Stimulated activated CD4-positive, alpha-beta T cell treated with anti-CD3 and anti-CD28 coated beads, Interleukin-15, amount 100 ng/mL, for 48 hours (primary cell): ENCODE measurements at regions not wholly inside any gene's neighbourhood (a gene's known extent, or its start where the extent isn't known, plus 50 kb on each side); places are given as distances from the start of the nearest gene placed in this dataset.

Experiments
- DNase-seq, 2 donors: peaks; one replicate each; pipeline ENCODE4 v3.0.0-alpha.2; 2020; ENCODE audit warnings: low read depth in 2 of 2

DNA sequence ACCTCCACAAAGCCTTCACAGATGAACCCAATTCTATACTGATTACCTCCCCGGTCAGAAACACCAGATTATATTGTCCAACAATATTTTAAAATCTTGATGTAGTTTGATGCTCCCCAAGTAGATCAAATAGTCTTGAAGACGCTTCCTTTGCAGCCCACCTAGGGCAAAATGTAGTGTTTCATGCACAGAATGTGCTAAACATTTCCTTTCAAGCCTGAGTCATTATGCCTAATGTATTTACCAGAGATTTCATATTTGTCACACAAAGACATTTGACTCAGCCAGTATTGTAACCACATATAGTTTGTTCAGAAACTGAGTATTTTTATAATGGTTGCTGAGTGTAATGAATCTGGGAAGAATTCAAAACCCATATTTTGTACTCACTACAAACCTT, 1396.8 kb downstream of the LRRC4C start:
- DNase-seq = no peak

DNA sequence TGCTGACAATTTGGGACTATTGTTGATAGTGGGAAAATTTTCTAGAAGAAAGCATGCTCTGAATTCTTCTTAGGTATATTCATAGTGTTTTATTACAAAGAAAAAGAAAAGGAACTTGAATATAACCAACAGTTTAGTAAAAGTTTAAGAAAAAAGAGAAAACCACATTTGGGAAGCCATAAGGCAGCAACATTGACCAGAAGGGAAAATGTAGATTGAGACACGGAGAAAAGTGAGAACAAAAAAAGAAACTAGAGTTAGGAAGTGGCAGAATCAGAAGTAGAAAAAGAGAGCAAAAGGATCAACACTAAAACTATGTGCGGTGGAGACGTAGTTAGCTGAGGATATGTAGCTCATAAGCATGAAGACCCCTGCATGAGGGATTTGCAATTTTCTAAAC, 1398.2 kb downstream of the LRRC4C start:
- no peak for DNase-seq

DNA sequence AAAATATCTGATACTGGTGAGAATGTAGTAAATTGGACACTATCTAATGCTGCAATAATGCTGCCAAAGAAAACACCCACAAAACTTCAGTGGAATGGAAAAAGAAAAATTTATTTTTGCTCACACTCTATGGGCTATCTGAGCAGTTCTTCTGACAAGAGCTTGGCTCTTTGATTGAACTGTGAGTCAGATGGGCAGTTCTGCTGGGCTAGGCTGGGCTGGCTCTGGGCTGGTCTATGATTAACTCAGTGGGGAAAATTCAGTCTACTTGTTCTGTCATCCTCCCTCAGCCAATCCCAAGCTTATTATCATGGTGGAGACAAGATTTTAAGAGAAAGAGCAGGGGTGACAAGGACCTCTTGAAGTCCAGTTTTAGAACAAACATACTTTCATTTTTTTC, 1404.8 kb downstream of the LRRC4C start:
- no peak for DNase-seq

DNA sequence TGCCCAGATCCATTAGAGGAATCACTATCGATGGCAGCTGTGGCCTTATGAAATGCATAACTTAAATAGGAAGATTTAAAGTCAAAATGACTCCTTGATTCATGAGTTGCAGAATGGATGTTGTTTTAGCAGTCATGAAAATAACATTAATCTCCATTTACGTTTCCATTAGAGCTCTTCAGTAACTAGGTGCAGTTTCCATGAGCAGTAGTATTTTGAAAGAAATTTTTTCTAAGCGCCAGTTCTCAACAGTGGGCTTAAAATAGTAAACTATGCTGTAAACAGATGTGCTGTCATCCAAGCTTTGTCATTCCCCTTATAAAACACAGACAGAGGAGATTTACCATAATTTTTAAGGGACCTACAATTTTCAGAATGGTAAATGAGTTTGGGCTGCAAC, 1414.1 kb downstream of the LRRC4C start:
- DNase-seq = no peak

DNA sequence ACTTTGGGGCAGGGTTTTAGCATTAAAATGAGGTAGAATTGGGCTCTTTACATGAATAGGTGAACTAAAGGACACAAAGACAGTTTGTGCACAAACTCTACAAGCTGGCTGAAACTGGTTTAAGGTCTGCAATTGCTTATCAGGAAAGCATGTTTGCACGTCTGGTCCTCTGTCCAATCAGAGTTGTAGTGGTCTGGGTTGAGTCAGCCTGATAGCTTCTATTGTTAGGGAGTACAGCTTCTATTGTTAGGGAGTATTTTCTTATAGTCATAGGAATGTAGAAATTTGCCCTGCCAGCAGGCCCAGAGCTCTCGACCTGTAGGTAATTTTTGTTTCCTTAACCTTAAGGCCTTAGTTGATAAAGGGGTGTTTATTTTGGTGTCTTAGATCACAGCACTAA, 1422.4 kb downstream of the LRRC4C start:
- DNase-seq = no peak

DNA sequence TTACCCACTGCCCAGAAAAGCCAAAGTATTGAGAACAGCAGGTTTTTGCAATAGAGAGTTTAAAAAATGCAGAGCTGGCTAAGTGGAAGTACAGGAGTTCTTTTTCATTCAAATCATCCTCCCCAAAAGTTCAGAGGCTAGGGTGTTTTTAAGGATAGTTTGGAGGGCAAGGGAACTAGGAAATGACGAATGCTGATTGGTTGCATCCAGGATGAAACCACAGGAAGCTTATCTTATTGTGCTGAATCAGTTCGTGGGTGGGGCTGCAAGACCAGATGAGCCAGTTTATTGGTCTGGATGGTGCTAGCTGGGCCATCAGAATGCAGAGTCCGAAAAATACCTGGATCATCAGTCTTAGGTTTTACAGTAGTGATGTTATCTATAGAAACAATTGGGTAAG, 1427.1 kb downstream of the LRRC4C start:
- DNase-seq = no peak

DNA sequence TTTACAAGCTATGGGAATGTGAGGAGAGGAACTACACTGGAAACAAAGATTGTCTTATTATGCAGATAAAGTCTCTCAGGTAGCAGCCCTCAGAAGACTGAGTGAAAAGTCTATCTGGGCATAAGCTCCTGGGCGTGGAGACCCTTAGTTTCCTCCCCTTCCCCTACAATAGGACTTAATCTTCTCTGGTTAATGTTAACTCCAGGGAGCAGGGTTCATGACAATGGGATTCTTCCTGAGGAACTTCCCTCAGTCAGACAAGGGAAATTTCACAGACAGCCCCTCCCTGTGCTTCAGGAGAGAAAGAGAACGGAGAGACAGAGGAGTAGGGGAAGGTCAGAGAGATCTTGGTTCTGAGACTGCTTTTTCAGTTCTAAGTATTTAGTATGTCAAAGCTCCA, 1428.6 kb downstream of the LRRC4C start:
- DNase-seq = no peak

DNA sequence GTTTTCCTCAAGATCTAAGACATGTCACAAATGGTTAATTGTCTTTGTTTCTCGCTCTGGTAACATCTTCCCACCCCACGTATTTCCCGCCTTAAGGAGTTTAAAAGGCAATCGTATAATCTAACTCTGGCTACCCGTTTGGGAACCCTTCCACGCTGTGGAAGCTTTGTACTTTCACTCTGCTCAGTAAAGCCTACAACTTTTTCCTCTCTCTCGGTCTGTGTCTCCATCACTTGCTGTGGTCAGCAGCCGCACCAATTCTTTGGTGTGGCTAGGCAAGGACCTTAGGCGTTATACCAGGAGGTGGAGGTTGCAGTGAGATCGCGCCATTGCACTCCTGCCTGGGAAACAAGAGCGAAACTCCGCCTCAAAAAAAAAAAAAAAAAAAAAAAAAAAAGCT, 1430.1 kb downstream of the LRRC4C start:
- no peak for DNase-seq

DNA sequence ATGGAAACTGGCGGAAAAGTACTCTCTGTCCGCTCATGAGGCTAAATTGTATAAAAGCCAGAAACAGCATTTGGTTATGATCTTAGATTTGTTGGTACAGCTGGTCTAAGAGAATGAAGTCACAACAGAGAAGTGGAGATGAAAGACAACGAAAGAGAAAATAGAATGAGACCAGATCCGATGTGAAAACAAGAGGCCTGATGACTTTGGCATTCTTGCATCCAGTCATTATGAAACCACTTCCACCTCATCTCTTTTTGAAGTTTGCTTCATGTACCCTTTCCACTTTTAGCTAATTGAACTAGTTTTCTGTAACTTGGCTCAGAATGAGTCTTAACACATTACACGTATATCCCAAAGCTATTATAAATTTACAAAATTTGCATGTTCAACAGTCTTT, 1431.7 kb downstream of the LRRC4C start:
- DNase-seq = no peak

DNA sequence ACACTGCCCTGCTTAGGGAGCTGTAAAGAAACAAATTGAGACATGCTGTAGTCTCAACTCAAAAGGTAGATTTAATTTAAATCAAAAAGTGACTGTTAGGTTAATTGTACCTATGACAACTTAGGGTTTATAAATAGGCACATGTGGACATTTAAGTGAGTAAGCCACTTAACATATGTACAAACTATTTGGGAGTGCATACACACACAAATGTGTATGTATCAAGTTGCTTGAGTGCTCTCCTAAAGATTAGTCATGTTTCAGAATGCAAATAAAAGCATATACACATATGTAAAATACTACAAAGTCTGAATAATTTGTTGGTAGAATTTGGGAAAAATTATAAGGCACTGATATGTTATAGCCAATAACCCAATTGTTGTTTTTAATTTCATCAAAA, 1435.7 kb downstream of the LRRC4C start:
- DNase-seq = no peak

DNA sequence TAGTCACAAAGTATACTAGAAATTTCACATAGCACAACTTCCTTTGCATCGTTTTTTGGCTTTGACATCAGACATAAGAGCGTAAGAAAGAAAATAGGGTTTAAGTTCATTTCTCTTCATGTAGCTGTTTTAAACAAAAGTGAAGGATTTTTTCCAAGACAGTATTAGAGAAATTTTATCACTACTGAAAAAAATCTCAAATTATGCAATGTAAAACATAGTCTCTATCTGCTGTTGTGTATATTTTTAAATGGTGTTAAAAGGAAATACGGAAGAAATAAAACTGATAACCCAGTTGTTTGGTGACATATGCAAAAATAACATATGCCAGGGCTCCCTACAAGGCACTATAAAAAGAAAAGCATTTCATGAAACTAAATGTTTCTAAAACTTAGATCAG, 1449.4 kb downstream of the LRRC4C start:
- no peak for DNase-seq

DNA sequence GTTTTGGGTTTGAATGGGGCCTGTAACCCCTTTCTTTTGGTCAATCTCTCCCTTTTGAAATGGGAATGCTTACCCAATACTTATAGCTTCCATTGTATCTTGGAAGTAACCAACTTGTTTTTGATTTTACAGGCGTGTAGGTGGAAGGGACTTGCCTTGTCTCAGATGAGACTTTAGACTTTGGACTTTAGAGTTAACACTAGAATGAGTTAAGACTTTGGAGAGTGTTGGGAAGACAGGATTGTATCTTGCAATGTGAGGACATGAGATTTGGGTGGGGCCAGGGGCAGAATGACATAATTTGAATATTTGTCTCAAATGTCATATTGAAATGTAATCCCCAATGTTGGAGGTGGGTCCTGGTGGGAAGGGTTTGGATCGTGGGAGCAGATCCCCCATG, 1466.9 kb downstream of the LRRC4C start:
- no peak for DNase-seq

DNA sequence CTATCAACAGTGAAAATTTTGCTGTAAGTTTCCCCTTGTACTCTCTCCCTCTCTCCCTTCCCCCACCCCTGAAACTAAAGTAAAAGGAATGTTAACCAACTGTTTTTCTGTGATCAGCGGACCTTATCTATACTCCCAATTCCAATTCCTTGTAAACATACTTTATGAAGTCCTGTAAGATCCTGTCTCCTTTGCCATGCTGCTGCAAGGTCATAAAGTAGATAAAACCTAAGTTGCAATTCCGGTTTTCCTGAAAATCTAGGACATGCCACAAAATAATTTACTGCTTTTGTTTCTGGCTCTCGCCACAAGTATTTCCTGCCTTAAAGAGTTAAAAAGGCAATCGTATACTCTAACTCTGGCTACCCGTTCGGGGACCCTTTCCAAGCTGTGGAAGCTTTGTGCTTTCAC, 1469.0 kb downstream of the LRRC4C start:
- DNase-seq = no peak

DNA sequence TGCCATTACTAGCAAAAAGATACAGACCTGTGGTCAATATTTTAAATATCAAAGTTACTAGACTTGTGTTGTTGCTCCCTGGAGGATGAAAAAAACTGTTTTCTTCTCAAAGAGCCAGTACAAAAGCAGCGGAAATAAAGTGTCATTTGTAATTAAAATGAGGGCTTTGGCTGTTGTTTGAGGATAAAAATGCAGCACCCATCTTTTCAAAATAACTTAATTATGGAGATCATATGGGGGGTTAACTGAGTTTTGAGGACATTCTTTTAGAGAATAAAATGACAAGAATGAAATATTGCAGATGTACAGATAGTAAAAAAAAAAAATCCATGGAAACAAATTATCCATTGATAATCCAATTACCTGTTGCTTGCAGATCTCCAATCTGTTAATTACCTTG, 1484.4 kb downstream of the LRRC4C start:
- no peak for DNase-seq

DNA sequence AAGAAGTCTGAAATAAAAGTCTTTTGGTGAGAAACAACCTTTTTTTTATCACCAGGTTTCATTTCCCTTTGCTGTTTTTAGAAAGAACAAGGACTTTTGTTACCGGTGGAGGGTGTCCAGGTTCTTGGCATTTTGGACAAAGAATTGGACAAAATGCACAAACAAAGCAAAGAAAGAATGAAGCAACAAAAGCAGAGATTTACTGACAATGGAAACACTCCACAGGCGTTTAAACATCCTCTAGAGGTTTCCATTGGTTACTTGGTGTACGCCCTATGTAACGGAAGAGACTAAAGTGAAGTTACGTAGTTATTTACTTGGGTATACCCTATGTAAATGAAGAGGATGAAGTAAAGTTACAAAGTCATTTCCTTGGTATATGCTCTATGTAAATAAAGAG, 1487.0 kb downstream of the LRRC4C start:
- no peak for DNase-seq

DNA sequence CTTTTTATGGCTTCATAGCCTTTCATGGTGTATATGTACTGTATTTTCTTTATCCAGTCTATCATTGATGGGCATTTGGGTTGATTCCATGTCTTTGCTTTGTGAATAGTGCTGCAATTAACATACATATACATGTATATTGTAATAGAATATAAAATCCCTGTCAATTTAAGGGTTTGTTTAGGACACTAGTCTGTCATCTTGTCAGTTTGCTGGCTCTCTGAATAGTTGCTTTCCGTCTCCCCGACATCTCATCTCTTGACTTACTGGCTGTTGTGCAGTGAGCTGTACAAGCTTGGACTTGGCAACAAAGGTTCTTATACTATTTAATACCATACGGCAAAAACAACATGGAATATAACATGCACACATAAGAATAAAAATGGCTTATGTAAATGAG, 1487.5 kb downstream of the LRRC4C start:
- no peak for DNase-seq

DNA sequence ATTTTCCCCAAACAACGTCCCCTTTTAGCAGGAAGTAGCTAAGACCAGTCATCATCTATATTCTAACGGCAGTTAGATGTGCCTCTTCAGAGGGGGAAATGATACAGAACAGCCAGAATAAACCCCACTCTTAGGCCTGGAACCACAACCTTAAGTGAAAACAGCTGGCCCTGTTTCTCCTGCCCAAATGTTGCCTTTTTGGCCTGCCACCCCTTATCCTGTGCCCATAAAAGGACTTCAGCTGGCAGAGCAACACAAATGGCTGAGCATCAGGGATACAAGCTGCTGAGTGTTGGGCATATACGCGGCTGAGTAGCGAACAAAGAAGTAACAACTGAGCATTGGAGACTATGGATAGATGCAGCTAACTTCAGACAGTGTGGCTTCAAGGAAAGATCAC, 1491.4 kb downstream of the LRRC4C start:
- no peak for DNase-seq

DNA sequence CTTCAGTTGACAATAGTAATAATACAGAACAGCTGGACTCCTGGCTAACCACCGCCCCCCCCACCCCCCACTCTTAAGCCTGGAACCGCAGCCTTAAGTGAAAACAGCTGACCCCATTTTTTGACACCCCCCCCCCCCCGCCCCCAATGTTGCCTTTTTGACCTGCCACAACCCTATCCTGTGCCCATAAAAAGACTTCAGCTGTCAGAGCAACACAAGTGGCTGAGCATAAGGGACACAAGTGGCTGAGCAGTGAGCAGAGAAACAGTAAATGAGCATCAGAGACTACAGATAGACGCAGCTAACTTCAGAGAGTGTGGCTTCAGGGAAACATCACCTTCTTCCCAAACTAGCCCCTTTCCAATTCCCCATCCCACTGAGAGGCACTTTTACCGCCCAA, 1493.8 kb downstream of the LRRC4C start:
- DNase-seq = no peak

DNA sequence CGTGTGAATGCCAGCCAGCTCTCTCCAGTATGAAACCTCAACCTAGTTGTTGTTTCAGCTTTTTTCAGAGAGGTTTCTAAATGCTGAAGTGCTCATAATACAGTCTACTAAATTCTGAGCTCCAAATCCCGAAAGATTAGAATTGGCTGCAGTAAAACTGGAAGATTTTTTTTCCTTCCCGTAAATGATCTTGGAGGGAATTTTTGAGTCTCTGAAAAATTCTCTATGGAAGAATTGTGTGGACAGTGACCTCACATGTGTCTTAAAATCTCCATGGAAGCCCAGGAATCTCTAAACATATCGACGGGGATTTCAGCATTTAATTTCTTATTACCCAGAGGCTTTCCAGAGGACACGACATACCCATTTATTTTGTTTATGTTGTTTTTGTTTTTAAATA, 1499.2 kb downstream of the LRRC4C start:
- no peak for DNase-seq

DNA sequence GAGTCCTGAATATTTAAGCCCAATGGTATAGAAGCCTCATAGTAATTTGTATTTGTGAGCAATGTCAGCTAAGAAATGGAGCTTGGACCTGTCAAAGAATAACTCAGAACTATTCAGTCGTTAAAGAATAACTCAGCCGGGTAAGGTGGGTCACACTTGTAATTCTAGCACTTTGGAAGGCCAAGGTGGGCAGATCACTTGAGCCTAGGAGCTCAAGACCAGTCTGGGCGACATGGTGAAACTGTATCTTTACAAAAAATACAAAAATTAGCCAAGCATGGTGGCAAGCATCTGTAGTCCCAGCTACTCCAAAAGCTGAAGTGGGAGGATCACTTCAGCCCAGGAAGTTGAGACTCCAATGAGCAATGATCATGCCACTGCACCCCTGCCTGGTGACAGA, 1526.5 kb downstream of the LRRC4C start:
- no peak for DNase-seq

DNA sequence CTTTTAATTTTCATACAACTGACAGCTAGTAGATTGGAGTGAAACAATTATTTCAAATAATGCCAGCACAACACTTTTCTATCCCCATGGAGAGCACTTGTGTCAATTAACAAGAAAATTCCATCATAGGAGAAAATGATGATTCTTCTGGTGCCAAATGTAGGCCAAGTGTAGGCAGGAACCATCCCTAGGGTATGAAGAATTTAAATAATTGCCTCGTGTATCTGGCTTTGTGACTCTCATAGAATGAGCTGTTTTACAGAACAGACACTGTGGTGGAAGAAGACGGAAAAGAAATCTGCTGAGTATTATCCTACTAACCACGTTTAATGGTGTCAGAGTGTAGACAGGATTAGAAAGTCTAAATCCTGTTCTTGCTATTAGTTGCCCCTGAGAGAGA, 1542.2 kb downstream of the LRRC4C start:
- DNase-seq = no peak

DNA sequence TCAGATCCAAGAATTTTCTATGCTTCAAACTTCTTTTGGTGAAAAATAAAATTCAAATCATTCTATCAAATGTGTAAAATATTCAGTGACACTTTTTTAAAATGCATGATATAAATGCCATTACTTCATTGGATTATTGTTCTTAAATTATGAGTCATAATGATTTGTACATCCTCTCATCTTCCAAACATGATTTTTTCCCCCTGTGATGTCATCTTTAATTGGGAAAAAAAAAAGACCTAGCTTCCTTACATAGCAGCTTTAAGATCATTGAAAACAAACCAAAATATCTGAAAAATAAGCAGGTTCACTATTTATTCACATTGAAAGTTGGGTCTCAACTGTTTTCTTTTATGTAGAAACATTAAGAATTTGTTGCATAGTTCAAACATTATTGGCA, 1549.4 kb downstream of the LRRC4C start:
- DNase-seq = no peak

DNA sequence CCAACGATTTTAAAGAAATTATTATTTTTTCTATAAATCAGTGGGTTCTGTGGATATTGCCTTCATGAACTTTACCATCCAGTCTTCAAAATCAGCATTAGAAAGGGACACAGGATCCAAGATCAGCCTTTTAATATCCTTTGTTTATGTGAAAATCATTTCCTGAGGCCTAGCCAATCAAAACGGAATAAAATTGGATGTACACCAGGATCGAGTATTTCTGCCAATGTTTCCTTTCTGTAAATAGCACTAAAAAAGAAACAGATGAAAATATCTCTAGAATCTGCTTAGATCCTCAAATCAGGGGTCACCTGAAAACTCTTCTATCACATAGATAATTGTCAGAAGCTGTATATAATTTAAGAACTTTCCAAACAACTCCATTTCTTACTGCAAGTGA, 1598.5 kb downstream of the LRRC4C start:
- no peak for DNase-seq

DNA sequence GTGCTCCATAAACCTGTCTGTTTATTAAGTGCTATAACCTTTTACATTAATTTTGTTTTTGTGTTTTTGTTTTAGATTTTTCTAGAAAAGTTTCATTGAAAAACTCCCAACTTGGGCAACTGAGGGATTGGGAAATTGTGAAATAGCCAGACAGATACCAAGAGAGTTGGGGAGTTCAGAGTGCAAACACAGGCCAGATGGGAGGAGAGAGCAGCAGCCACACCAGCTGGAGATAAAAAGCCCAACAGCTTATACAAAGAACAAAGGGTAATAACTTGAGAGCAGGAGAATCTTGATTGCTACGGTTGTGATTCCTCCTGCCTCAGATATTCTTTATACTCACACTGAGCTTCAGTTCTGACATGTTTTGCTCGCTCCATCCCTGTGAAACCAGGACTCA, 1642.2 kb downstream of the LRRC4C start:
- DNase-seq = no peak

DNA sequence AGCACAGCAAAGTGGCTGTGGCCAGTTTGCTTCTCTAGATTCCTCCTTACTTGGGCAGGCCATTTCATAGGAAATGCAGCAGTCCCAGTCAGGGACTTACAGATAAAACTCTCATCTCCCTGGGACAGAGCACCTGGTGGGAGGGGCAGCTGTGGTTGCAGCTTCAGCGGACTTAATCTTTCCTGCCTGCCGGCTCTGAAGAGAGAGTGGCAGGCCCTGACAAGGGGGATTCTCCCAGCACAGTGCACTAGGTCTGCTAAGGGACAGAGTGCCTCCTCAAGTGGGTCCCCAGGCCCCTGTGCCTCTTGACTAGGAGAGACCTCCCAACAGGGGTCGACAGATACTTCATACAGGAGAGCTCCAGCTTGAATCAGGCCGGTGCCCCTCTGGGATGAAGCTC, 1649.1 kb downstream of the LRRC4C start:
- no peak for DNase-seq
